Activated T-helper 17 cell treated with anti-CD3 and anti-CD28 coated beads, Interleukin-2, amount 50 U/mL, for 72 hours (primary cell): ENCODE measurements at regions not wholly inside any gene's neighbourhood (a gene's known extent, or its start where the extent isn't known, plus 50 kb on each side); places are given as distances from the start of the nearest gene placed in this dataset.
A peak's percentile ranks its signal among the peaks of the same experiment; 100 is the strongest.
"Not testable (repeated sequence)": the region's sequence is repeated elsewhere in the genome, so short reads cannot be mapped to it uniquely, and the experiment has no call there.

Source experiments
- ATAC-seq: fragments of 150-1000 bp; cut with Tn5 transposase; replicated peaks from 2 replicates; pipeline ENCODE4 v1.10.0; 2021; ENCODE audit warnings: mild to moderate bottlenecking, moderate library complexity
- H3K27ac Mint-ChIP-seq: one replicate; pipeline ENCODE4 v1.8.0; 2022; ENCODE audit warnings: mixed read lengths
- H3K27me3 Mint-ChIP-seq: one replicate; pipeline ENCODE4 v1.8.0; 2022; ENCODE audit warnings: mixed read lengths
- H3K36me3 Mint-ChIP-seq: one replicate; pipeline ENCODE4 v1.8.0; 2022; ENCODE audit warnings: low read depth, mild to moderate bottlenecking, mixed read lengths
- H3K4me1 Mint-ChIP-seq: one replicate; pipeline ENCODE4 v1.8.0; 2022; ENCODE audit warnings: mixed read lengths
- H3K4me3 Mint-ChIP-seq: one replicate; pipeline ENCODE4 v1.8.0; 2022; ENCODE audit warnings: mild to moderate bottlenecking, mixed read lengths
- H3K9me3 Mint-ChIP-seq: one replicate; pipeline ENCODE4 v1.8.0; 2022; ENCODE audit warnings: mixed read lengths

GRCh38 chr15:91431041-91431715 is 331.1 kb downstream of the SV2B start:
- no peak for ATAC-seq
- H3K27me3 Mint-ChIP-seq: no peaks in the 10 kb centered on the region
- no peak overlapping the region for H3K27ac Mint-ChIP-seq
- H3K9me3 Mint-ChIP-seq: no peaks in the 10 kb centered on the region
- H3K4me1 Mint-ChIP-seq: no peaks in the 10 kb centered on the region
- H3K36me3 Mint-ChIP-seq: no peaks in the 10 kb centered on the region
- H3K4me3 Mint-ChIP-seq: no peak overlapping the region

GRCh38 chr15:91435113-91435512 is 335.1 kb downstream of the SV2B start:
- Mint-ChIP-seq H3K4me1 (no peaks in the 10 kb centered on the region), H3K27me3 (peaks cover 5% of the 10 kb centered on the region), H3K9me3 (no peaks in the 10 kb centered on the region), H3K36me3 (no peaks in the 10 kb centered on the region), H3K4me3 (no peak overlapping the region), H3K27ac (no peak overlapping the region)
- no peak for ATAC-seq

GRCh38 chr15:91444656-91445055 is 344.6 kb downstream of the SV2B start:
- peaks cover 5% of the 10 kb centered on the region for H3K9me3 Mint-ChIP-seq
- H3K4me1 Mint-ChIP-seq: no peaks in the 10 kb centered on the region
- H3K27me3 Mint-ChIP-seq: no peaks in the 10 kb centered on the region
- H3K27ac Mint-ChIP-seq: no peak overlapping the region
- no peak overlapping the region for H3K4me3 Mint-ChIP-seq
- ATAC-seq: no peak
- H3K36me3 Mint-ChIP-seq: no peaks in the 10 kb centered on the region

- no peaks in the 10 kb centered on the region for H3K27me3 Mint-ChIP-seq
- no peaks in the 10 kb centered on the region for H3K4me1 Mint-ChIP-seq
- no peak for ATAC-seq
- no peaks in the 10 kb centered on the region for H3K36me3 Mint-ChIP-seq
- H3K27ac Mint-ChIP-seq: no peak overlapping the region
- peaks cover 5% of the 10 kb centered on the region for H3K9me3 Mint-ChIP-seq
- H3K4me3 Mint-ChIP-seq: no peak overlapping the region
Observed at GRCh38 chr15:91445695-91446228, 345.7 kb downstream of the SV2B start.

- no peak for ATAC-seq
- Mint-ChIP-seq H3K4me3 (no peak overlapping the region), H3K27ac (no peak overlapping the region), H3K9me3 (peaks cover 5% of the 10 kb centered on the region), H3K27me3 (no peaks in the 10 kb centered on the region), H3K4me1 (peaks cover 5% of the 10 kb centered on the region), H3K36me3 (no peaks in the 10 kb centered on the region)
Observed at GRCh38 chr15:91447991-91448644, 348.1 kb downstream of the SV2B start.

GRCh38 chr15:91453376-91453775 is 353.3 kb downstream of the SV2B start:
- not testable (repeated sequence) for ATAC-seq, H3K27ac Mint-ChIP-seq, H3K27me3 Mint-ChIP-seq, H3K36me3 Mint-ChIP-seq
- Mint-ChIP-seq H3K9me3 (peaks cover 14% of the 10 kb centered on the region), H3K4me1 (peaks cover 15% of the 10 kb centered on the region), H3K4me3 (peak overlapping the region; percentile 36)

- no peak for ATAC-seq
- H3K9me3 Mint-ChIP-seq: peaks cover 11% of the 10 kb centered on the region
- H3K4me1 Mint-ChIP-seq: peaks cover 15% of the 10 kb centered on the region
- H3K4me3 Mint-ChIP-seq: no peak overlapping the region
- H3K36me3 Mint-ChIP-seq: no peaks in the 10 kb centered on the region
- H3K27ac Mint-ChIP-seq: no peak overlapping the region
- H3K27me3 Mint-ChIP-seq: peaks cover 3% of the 10 kb centered on the region
Observed at GRCh38 chr15:91456251-91456718, 356.2 kb downstream of the SV2B start.

- peaks cover 9% of the 10 kb centered on the region for H3K9me3 Mint-ChIP-seq
- no peak overlapping the region for H3K27ac Mint-ChIP-seq
- peaks cover 15% of the 10 kb centered on the region for H3K4me1 Mint-ChIP-seq
- no peak for ATAC-seq
- no peak overlapping the region for H3K4me3 Mint-ChIP-seq
- H3K27me3 Mint-ChIP-seq: peaks cover 3% of the 10 kb centered on the region
- H3K36me3 Mint-ChIP-seq: no peaks in the 10 kb centered on the region
Observed at GRCh38 chr15:91456921-91457320, 356.9 kb downstream of the SV2B start.

- H3K27ac Mint-ChIP-seq: no peak overlapping the region
- H3K27me3 Mint-ChIP-seq: peaks cover 3% of the 10 kb centered on the region
- no peak for ATAC-seq
- no peaks in the 10 kb centered on the region for H3K36me3 Mint-ChIP-seq
- no peaks in the 10 kb centered on the region for H3K9me3 Mint-ChIP-seq
- H3K4me3 Mint-ChIP-seq: no peak overlapping the region
- no peaks in the 10 kb centered on the region for H3K4me1 Mint-ChIP-seq
Observed at GRCh38 chr15:91461377-91461776, 361.3 kb downstream of the SV2B start.

- H3K4me3 Mint-ChIP-seq: no peak overlapping the region
- H3K27ac Mint-ChIP-seq: no peak overlapping the region
- no peaks in the 10 kb centered on the region for H3K9me3 Mint-ChIP-seq
- H3K4me1 Mint-ChIP-seq: peaks cover 15% of the 10 kb centered on the region
- no peaks in the 10 kb centered on the region for H3K36me3 Mint-ChIP-seq
- no peak for ATAC-seq
- peaks cover 3% of the 10 kb centered on the region for H3K27me3 Mint-ChIP-seq
Observed at GRCh38 chr15:91465086-91465485, 365.0 kb downstream of the SV2B start.

GRCh38 chr15:91465696-91466095 is 365.6 kb downstream of the SV2B start:
- Mint-ChIP-seq H3K27me3 (peaks cover under 1% of the 10 kb centered on the region), H3K4me1 (peaks cover 20% of the 10 kb centered on the region), H3K9me3 (no peaks in the 10 kb centered on the region), H3K27ac (peak overlapping the region; percentile 12), H3K36me3 (no peaks in the 10 kb centered on the region), H3K4me3 (no peak overlapping the region)
- no peak for ATAC-seq

- peak; percentile 32 for ATAC-seq
- Mint-ChIP-seq H3K27me3 (no peaks in the 10 kb centered on the region), H3K4me3 (peak overlapping the region; percentile 76), H3K4me1 (peaks cover 41% of the 10 kb centered on the region), H3K27ac (peak overlapping the region; percentile 96), H3K36me3 (no peaks in the 10 kb centered on the region), H3K9me3 (no peaks in the 10 kb centered on the region)
Observed at GRCh38 chr15:91468871-91469580, 369.0 kb downstream of the SV2B start.

- Mint-ChIP-seq H3K27me3 (no peaks in the 10 kb centered on the region), H3K4me3 (peak overlapping the region; percentile 76), H3K9me3 (no peaks in the 10 kb centered on the region), H3K4me1 (peaks cover 41% of the 10 kb centered on the region), H3K36me3 (no peaks in the 10 kb centered on the region), H3K27ac (peak overlapping the region; percentile 96)
- ATAC-seq: peak; percentile 77
Observed at GRCh38 chr15:91469632-91470567, 369.8 kb downstream of the SV2B start.

- Mint-ChIP-seq H3K27me3 (no peaks in the 10 kb centered on the region), H3K4me3 (peak overlapping the region; percentile 76), H3K27ac (peak overlapping the region; percentile 96), H3K4me1 (peaks cover 41% of the 10 kb centered on the region), H3K36me3 (no peaks in the 10 kb centered on the region), H3K9me3 (no peaks in the 10 kb centered on the region)
- no peak for ATAC-seq
Observed at GRCh38 chr15:91471468-91471867, 371.4 kb downstream of the SV2B start.
